EL (cell line): ENCODE measurements at regions not wholly inside any gene's neighbourhood (a gene's known extent, or its start where the extent isn't known, plus 50 kb on each side); places are given as distances from the start of the nearest gene placed in this dataset.

Experiments
- DNase-seq: peaks from one replicate; pipeline ENCODE4 v3.0.0-alpha.2; 2016

DNA sequence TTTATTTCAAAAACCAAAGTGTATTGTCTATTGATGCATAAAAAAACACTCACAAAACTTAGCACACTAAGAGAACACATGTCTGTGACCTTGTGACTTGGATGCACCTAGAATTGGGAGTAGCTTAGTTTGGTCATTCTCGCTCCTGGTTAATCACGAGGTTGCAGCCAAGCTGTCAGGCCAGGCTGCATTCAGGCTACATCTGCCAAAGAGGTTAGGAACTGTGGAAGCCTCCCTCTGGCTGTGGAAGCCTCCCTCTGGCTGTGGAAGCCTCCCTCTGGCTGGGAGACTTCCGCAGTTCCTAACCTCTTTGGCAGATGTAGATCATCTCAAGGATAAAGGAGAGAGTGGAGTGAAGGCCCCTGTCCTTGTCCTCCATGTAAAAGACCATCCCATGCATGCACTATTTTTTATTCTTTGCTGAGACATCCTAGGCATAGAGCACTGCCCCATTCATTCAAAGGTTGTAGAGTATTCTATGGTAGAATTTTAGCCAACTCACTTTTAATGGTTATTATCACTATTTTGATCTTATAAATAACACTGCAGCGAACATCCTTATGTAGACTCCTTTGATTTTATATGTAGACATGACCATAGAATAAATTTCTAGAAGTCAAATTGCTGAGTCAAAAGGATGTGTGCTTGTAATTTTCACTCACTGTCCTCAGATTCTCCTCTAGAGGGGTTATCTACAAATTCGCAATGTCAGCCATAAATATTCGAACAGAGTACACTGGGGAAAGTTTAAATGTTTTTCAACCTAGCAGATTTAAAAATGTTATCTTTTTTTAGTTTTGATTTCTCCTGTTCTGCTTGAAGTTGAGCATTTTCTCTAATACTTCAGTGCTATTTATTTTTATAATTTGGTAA is 63.0 kb upstream of the IGLL5 start:
- no peak for DNase-seq

DNA sequence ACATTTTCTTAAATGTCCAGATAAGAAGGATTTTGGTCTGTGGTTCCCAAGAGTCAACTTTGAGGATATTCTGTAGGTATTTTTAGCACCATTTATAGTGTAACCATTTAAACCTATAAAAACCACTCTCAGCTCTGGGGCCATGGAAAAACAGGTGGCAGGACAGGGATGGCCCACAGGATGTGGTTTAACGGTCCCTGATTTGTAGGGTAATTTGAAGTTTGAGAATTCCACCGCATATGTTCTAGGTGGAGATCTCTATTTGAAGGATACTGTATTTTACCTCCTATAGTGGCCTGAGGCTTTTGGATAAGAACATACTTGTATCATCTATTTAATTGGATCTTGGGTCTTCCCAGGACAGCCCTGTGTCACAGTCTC is 62.4 kb upstream of the IGLL5 start:
- no peak for DNase-seq

DNA sequence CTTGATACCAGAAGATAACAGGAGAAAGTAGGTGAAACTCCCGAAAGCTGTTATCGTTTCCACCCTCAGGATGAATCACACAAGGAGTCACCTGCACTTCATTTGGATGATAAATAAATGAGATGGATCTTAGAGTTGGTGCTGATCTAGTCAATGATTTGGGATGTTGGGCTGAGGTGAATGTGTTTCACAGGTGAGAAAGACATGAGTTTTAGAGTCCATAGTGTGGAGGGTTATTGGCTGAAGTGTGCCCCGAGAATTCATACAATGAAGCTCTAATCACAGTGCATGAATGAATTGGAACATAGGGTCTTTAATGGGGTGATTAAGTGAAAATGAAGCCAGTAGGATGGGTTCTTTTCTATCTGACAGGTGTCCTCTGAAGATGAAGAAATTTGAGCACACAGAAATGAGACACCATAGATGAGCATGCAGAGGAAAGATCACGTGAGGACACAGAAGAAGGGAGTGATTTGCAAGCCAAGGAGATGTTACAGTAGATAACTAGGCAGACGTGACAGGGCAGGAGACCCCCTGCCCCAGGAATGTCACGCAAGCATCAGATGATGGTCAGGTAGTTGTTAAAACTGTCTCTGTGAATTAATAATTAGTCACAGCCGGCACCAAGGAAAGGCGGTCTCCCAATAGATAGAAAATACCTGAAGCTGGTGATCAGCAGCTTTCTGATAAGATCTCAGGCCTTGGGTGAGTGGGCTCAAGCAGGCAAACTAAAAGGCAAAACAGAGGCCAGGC is 60.3 kb upstream of the IGLL5 start:
- DNase-seq: no peak

DNA sequence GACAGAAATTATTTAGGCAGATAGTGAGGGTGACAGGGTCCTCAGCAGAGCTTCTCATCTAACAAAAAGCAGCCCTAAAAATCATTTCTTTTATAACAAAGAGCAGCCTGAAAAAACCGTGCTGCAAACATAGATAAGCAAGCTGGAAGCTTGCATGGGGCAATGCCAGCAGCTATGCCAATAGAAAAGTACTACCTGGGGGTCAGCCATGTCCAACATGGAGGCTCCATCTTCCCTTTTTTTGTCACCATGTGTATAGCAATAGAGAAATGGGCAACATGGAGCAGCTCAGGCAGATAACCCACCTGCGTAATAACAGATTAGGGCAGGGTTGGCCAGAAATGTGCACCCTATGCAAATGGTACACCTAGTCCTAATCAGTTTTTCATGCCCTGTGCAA is 57.4 kb upstream of the IGLL5 start:
- no peak for DNase-seq

DNA sequence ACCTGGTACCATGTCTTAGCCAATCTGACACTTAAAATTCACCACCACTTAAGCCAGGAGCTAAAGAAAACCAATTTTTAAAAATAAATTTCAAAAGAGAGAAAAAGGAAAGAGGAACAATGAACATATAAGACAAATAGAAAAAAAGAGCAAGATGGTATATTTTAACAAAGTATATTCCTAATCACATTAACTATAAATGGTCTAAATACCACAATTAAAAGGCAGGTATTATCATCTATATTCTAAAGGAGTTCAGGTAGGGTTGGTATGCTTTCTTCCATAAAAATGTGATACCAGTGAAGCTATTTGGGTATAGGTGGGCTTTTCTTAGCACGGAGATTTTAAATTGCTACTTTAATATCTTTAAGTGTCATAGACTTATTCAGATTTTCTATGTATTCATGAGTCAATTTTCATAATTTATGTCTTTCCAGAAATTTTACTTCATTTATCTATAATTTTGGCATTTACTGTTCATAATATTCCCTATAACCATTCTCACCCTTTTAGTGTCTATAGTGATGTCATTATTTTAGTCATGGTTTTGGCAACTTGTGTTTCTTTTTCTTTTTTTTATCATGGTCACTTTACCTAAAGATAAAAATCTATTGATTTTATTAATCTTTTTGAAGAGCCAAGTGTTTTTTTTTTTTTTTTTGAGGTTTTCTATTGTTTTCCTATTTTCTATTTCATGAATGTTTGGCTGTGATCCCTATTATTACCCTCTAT is 56.5 kb upstream of the IGLL5 start:
- DNase-seq: no peak

DNA sequence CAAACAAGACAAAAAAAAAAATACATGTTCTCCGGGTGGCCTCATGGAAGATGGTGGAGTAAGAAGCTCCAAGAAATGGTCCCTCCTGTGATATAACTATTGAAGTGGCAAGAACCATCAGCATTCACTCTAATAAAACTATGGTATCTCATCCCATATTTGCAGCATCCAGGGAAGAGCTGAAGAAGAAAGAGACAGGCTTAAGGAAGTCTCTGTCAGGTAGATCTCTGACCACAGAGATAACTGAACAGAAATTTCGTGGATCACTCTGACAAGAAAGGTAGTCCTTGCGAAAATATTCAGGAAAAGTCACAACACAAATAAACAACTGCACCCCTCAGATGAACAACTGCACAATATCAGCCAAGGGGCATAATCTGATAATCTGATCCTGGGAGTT is 54.6 kb upstream of the IGLL5 start:
- no peak for DNase-seq

DNA sequence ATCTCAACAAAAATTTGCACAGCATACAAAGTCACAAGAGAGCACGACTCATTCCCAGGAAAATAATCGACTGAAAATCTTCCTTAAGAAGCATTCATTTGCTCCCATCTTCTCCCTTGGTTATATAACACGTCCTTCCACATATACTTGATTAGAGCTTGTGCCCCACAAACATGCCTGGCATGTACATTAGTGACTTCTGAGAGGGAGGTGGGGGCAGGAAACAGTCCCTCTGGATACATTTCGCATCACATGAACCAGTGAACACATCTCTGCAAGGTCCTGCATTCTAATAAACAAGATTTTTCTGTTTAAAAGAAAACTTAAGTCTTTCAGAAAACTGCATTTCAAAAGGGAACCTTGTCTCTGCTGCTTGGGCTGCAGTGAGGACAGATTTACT is 54.1 kb upstream of the IGLL5 start:
- DNase-seq: no peak

DNA sequence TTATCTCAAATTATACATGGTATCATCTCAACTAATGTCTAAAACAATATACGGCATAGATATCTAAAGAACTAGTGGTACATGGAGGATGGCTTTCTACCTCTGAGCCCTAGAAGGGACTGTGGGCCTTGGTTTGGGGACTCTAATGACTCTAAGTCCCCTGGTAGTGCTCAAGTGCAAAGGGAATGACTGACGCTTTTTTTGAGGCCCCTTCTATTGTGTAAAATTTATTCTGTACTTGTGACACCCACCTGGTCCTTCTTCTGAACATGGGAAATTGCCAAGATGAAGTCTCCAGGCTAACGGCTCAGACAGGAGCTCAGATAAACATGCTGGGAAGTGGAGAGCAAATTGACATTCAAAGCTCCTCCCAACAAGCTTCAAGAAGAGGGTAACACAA is 53.4 kb upstream of the IGLL5 start:
- DNase-seq: no peak

DNA sequence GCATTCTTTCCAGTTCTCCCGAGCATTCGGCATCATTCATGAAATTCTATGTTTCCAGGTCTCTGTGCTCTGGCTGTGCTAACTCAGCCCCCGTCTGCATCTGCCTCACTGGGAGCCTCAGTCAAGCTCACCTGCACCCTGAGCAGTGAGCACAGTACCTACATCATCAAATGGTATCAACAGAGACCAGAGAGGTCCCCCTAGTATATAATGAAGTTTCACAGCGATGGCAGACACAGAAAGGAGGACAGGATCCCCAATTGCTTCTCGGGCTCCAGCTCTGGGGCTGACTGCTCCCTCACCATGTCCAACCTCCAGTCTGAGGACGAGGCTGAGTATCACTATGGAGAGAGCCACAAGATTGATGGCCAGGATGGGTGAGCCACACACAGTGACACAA is 52.8 kb upstream of the IGLL5 start:
- DNase-seq: no peak

DNA sequence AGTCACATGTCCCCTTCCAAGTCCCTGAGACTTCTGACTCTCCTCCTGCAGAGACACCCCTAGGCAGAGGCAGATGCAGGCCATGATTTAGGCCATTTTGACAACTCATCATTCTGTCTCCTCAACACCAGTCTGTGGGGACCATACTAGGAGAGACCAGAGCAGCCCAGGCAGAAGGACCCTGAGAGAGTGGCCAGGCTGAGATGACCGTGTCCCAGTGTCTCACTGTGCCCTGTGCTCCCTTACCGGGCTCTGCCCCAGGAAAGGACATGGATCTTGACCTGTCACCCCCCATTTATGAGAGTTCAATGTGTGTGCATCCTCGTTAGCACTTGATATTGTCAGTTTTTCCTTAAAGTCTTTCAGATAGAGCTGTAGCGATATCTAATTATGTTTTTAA is 52.4 kb upstream of the IGLL5 start:
- DNase-seq: no peak

DNA sequence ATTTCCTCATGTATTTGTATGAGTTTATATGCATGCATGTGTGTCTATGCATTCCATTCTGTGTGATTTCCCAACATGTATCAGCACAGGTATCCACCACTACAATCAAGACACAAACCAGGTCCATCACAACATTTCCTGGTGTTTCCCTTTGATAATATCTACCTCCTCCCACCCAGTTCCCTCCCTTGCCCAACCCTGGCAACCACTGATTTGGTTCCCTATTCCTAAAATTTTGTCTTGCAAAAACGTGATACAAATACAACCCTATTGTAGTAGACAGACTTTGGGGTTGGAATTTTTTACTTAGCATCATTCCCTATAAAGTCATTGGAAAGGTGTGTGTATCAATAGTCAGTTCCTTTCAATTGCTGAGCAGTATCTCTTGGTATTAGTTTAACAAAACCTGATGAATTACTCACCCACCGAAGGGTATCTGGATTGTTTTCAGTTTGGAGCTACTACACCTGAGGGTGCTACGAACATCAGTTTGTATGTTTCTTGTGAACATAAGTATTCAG is 51.8 kb upstream of the IGLL5 start:
- DNase-seq: no peak

DNA sequence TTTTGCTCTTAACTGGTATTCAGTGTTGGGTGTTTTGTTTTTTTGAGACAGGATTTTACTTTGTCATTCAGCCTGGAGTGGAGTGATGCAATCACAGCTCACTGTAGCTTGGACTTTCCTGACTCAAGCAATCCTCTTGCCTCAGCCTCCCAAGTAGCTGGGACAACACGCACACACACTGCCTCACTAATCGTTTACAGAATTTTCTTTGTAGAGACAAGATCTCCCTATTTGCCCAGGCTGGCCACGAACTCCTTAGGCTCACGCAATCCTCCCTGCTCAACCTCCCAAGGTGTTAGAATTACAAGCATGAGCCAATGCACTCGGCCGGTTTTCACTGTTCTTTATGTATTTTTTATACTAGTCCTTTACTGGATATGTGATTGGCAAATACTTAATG is 51.0 kb upstream of the IGLL5 start:
- DNase-seq: no peak
